HG03571 (cell line): ENCODE measurements at regions not wholly inside any gene's neighbourhood (a gene's known extent, or its start where the extent isn't known, plus 50 kb on each side); places are given as distances from the start of the nearest gene placed in this dataset.
A peak's percentile ranks its signal among the peaks of the same experiment; 100 is the strongest.

ENCODE experiments used
- ATAC-seq: cut with Tn5 transposase; IDR thresholded peaks from one replicate; pipeline ENCODE4 v1.9.1; 2021; ENCODE audit not compliant: unreplicated experiment

DNA sequence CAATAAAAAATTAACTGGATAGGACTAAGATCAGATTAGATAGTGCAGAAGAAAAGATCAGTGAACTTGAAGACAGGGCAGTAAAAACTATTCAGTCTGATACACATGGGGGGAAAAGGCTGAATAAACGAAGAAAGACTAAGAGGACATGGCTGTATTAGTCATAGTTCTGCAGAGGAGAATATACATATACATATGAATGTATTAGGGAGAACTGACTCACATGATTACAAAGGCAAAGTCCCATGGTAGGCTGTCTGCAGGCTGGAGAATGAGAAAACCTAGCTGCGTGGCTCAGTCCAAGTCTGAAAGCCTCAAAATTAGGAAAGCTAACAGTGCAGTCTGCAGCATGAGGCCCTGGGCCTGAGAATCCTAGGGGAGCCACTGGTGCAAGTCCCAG, 98.2 kb upstream of the GNAO1 start:
- no peak for ATAC-seq

DNA sequence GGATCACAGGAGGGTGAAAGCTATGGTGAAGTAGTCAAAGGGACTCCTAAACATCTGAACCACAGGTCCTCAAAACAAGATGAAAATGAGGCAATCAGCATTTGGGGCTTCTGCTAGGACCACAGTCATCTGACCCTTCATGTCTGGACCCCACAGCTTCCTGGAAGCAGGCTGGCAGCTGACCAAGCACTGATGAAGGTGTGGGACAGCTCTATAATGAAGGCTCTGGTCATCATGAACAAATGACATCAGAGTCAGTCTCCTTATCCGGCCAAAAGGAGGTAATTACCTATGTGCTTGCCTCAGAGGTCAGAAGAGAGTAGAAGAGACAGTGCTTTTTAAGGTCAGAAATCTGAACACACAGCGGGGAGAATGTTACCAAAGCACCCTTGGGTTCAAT, 101.2 kb upstream of the GNAO1 start:
- ATAC-seq, result no peak

DNA sequence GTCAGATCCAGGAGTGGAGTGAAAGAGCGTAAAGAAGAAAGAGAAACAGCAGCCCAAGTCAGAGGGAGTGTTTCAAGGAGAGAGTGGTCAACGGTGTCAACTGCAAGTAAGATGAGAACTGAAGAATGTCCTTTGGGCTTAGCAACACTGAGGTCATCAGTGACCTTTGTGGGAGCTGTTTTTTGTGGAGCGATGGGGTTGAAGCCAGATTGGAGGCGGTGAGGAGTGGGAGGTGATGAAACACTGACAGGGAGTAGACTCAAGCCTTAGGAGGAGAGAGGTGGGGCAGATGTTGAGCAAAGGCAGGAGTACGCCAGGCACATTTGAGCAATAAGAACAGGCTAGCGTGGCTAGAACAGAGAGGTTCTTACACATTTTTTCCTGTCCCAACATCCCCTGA, 103.7 kb upstream of the GNAO1 start:
- no peak for ATAC-seq

DNA sequence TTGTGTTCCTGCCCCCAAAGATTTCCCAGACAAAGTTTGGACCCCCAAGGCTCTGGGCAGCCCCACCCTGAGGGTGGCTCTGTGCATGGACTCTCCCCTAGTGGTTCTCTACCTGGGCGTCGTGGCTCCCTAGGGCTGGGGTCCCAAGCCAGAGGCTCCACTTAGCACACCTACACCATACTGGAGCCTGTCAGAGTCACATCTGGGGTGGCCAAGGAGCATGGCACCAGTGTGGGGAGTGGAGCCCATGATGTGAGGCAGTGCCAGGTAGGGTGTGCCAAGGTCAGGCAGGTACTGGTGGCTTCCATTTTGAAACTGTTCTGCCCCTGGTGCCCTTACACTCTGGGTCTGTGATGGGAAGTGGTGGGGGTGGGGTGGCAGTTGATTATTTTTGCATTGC, 109.9 kb upstream of the GNAO1 start:
- ATAC-seq, result no peak

DNA sequence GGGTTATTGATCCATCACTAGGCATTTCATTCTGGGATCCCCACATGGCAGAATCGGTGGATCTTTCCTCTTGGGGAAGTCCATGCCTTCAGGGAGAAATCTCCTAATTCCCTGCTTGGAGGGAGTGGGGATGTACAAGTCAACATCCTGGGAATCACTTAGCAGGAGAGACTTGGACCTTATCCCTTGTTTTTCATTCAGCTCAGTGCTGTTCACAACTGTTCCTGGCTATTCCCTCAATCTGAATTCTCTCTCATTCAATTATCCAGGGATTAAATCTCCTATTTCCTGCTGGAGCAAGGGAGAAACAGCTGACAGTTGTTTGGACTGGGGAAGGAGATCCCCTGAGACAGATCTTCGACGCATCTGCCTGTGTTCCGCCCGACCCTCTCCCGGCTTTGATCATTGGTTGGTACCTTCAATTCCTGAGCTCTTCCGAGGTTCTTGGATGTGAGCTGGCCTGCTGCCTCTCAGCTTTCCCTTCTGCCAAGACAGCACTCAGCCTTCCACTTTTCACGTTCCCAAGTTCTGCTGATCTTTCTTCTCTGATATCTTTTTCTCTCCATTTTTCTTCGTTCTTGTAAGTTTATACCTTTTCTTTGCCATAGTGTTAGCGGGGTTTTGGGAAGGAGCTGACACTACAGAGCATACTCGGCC, 115.4 kb upstream of the GNAO1 start:
- ATAC-seq, result no peak

- no peak for ATAC-seq
These were observed 117.8 kb upstream of the GNAO1 start for GRCh38 chr16:56073508-56073907.

DNA sequence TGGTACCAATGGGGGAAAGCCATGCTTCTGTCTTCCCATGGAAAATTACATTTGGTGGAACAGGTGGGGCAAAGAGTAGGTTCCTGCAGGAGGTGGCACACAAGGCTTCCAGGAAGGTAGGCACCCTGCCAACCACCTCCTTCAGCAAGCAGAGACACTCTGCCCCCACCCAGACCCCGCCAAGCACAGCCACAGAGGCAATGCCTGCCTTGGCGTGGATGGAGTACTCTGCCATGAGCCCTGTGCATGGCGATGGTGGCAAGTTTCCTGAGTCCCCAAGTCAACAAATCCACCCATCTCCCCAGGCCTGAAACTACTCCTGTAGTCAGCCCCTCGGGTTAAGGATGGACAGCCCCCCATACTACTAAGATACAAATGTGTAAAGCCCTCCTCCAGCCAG, 119.2 kb upstream of the GNAO1 start:
- no peak for ATAC-seq

DNA sequence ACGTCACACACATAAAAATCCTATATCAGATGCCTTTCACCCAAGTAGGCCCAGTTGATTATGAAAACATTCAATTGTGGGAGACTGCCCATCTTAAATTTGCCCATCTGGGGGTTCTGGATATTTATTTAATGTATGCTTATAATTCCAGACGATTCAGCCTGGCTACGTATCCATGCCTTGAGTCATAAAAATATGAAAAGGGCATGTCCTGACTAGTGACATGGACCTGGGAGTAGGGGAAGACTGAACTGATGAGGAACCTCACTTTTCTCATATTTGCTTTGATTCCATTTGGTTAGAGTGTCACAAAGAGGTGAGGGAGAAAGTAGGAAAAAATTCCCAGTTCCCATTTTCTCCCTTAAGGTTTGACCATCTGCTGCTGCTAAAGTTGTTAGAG, 122.5 kb upstream of the GNAO1 start:
- no peak for ATAC-seq

DNA sequence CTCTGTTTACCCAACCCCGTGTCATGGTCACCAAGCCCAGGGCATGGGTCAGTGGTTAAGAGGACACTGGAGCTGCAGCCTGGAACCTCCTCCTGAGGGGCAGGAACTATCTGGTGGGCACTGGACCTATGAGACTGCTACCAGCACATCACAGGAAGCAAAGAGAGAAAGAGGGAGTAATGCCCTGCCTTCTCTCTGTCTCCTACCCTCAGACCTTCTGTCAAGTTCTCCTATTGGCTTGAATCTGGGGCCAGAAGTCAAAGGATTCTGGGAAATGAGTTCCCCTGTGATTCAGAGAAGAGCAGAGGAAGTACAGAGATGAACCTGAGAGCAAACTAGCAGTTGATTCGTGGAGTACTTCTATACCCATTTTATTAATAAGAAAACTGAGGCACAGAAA, 123.0 kb upstream of the GNAO1 start:
- ATAC-seq, result no peak

DNA sequence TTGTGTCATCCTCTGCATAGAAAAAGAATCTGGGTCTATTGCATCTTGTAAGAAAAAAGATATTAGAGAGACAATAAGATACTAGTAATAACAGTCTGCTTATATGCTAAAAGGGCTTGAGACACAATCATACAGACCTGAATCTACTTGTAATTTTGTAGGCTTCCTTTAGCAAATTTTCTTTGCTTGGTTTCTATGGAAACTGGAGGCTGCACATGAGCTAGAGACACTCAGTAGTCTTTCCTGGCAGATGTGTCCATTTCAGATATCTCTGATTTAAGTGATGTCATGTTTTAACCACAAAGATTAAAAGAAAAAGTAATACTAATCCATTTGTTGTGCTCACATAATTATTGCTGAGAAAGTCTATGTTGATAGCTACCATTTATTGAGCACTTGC, 123.9 kb upstream of the GNAO1 start:
- no peak for ATAC-seq

DNA sequence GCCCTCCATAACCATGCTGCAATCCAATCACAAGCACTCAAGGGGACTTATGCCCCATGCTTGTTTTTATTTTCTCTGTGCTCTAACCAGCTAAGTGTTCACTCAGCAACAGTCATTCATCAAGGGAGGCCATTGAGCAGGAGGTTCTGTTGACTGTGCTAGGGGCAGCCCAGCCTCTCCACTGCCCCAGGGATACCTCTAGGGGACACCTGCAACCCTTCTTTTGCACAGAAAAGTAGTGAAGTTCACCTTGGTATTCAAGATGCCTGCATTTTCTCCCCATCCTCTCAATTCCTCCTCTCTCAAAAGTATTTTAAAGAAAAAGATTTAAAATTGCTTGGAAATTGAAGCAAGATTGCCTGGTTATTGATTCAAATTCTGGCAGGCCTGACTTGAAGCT, 124.7 kb upstream of the GNAO1 start:
- no peak for ATAC-seq

DNA sequence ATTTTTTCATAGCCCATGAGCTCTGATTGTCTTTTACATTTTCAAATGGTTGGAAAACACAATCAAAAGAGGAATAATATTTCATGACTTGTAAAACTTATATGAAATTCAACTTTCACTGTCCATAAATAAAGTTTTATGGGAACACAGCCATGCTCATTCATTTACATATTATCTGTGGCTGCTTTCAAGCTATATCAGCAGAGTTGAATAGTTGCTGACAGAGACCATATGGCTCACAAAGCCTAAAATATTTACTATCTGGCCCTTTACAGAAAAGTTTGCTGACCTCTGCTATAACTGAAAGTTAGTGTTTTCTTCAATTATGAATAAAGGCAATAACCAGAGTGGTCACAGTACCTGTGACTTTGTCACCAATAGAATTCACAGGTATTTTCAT, 128.2 kb upstream of the GNAO1 start:
- no peak for ATAC-seq

- ATAC-seq, result no peak
These were observed 134.1 kb upstream of the GNAO1 start for GRCh38 chr16:56057151-56057550.

- ATAC-seq, result no peak
These were observed 140.4 kb upstream of the GNAO1 start for GRCh38 chr16:56050916-56051315.

DNA sequence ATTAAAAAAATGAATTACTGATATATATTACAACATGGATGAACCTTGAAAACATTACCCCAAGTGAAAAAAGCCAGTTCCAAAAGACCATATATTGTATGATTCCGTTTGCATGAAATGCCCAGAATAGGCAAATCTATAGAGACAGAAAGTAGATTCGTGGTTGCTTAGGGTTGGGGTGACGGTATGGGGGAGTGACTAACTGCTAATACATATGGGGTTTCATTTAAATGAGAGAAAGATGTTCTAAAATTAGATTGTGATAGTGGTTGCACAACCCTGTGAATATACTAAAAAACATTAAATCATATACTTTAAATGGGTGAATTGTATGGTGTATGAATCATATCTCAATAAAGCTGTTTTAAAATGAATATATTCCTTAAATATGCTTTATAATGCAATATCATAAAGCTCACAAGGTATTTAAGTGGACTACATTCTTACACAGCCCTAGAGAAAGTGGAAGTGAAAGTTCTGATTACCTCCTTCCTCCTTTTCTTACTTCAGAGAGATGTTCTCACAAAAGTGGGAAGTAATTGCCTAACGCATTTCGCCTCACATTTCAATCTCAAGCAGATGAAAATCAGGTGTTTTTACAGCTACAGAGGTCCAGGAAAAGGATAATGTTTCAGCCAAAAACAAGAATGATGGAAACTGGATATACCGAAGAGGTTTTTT, 142.7 kb upstream of the GNAO1 start:
- peak; percentile 88 for ATAC-seq

GRCh38 chr16:56047307-56048234, 143.7 kb upstream of the GNAO1 start:
- no peak for ATAC-seq

- no peak for ATAC-seq
These were observed 148.9 kb upstream of the GNAO1 start for GRCh38 chr16:56042416-56042815.

- ATAC-seq, result no peak
These were observed 149.6 kb upstream of the GNAO1 start for GRCh38 chr16:56041556-56042140.

DNA sequence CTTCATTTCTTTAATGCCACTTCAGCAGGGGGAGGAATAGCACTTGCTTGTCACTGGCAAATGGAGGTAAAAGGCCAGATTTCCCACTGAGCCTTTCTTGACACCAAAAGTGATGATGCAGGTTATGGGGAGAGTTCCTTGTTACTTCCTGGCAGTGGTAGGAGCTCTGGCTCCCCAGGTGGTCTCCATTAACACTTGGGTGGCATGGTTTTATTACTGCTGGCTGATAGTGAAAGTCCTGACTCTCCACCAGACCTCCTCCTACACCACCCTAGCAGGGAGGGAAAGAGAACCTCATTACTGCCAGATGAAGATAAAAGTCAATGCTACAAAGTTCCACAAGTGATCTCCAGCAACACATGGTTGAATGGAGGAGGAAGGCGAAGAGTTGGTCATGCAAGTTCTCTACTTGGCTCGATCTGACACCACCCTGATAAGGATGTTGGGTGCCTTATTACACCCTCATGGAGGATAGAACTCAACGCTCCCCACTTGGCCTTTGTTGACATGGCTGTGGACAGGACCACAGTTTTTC, 152.7 kb upstream of the GNAO1 start:
- no peak for ATAC-seq

GRCh38 chr16:56032072-56032471, 156.9 kb upstream of the CES5A start:
- no peak for ATAC-seq

DNA sequence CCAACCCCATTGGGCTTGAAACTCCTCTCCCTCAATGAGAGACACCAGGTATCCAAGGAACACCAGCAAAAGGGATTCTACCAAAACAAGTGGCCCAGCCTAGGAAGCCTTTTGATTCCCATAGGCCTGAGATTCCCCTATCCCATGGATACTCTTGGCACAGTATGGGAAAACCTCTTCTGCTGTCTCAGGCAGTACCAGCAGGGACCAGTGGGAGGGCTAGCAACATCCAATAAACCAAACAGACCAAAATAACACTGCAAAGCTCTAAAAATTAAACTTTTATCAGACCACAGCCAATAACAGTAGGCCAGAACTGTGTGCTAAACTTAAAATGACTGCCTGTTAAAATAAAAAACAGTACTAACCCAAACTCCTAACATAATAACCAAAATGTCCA, 153.9 kb upstream of the CES5A start:
- ATAC-seq, result no peak
